Stimulated activated CD8-positive, alpha-beta memory T cell treated with anti-CD3 and anti-CD28 coated beads, Interleukin-2, amount 100 ng/mL, for 48 hours (primary cell): ENCODE measurements at regions not wholly inside any gene's neighbourhood (a gene's known extent, or its start where the extent isn't known, plus 50 kb on each side); places are given as distances from the start of the nearest gene placed in this dataset.

Experiments used
- DNase-seq, 2 donors: peaks; one replicate each; pipeline ENCODE4 v3.0.0-alpha.2; 2020; ENCODE audit warnings: low read depth in 2 of 2

GRCh38 chr22:49018601-49019000 is 809.1 kb downstream of the BRD1 start:
- DNase-seq, result no peak

GRCh38 chr22:49017482-49018329 is 810.0 kb downstream of the BRD1 start:
- no peak for DNase-seq

- no peak for DNase-seq
These were observed 810.7 kb downstream of the BRD1 start for GRCh38 chr22:49016909-49017481.

- DNase-seq, result no peak
These were observed 811.4 kb downstream of the BRD1 start for GRCh38 chr22:49015993-49016908.

GRCh38 chr22:49015459-49015858 is 812.2 kb downstream of the BRD1 start:
- no peak for DNase-seq

GRCh38 chr22:49014227-49015201 is 813.2 kb downstream of the BRD1 start:
- DNase-seq, result no peak

GRCh38 chr22:49013707-49014106 is 814.0 kb downstream of the BRD1 start:
- no peak for DNase-seq

GRCh38 chr22:49012712-49013395 is 814.8 kb downstream of the BRD1 start:
- DNase-seq, result no peak

- DNase-seq, result no peak
These were observed 815.7 kb downstream of the BRD1 start for GRCh38 chr22:49011769-49012648.

- no peak for DNase-seq
These were observed 816.3 kb downstream of the BRD1 start for GRCh38 chr22:49011379-49011768.

GRCh38 chr22:49010901-49011300 is 816.8 kb downstream of the BRD1 start:
- no peak for DNase-seq

GRCh38 chr22:49010070-49010863 is 817.4 kb downstream of the BRD1 start:
- no peak for DNase-seq

GRCh38 chr22:49009359-49010063 is 818.2 kb downstream of the BRD1 start:
- no peak for DNase-seq

- no peak for DNase-seq
These were observed 818.9 kb downstream of the BRD1 start for GRCh38 chr22:49008682-49009235.

- DNase-seq, result no peak
These were observed 820.5 kb downstream of the BRD1 start for GRCh38 chr22:49007013-49007653.

- DNase-seq, result no peak
These were observed 821.3 kb downstream of the BRD1 start for GRCh38 chr22:49006207-49007012.
